Stimulated activated CD8-positive, alpha-beta memory T cell treated with anti-CD3 and anti-CD28 coated beads, Interleukin-2, amount 100 ng/mL, for 48 hours (primary cell): ENCODE measurements at regions not wholly inside any gene's neighbourhood (a gene's known extent, or its start where the extent isn't known, plus 50 kb on each side); places are given as distances from the start of the nearest gene placed in this dataset.
"Not testable (repeated sequence)": the region's sequence is repeated elsewhere in the genome, so short reads cannot be mapped to it uniquely, and the experiment has no call there.

Experiments used
- DNase-seq, 2 donors: peaks; one replicate each; pipeline ENCODE4 v3.0.0-alpha.2; 2020; ENCODE audit warnings: low read depth in 2 of 2

GRCh38 chr2:17362956-17363355, 155.3 kb downstream of the RAD51AP2 start:
- no peak for DNase-seq

GRCh38 chr2:17355608-17356329, 162.5 kb downstream of the RAD51AP2 start:
- no peak for DNase-seq

- no peak for DNase-seq
These were observed 165.0 kb downstream of the RAD51AP2 start for GRCh38 chr2:17353263-17353662.

GRCh38 chr2:17342692-17343091, 175.5 kb downstream of the RAD51AP2 start:
- DNase-seq: not testable (repeated sequence)

GRCh38 chr2:17337507-17337906, 180.7 kb downstream of the RAD51AP2 start:
- DNase-seq: no peak

DNA sequence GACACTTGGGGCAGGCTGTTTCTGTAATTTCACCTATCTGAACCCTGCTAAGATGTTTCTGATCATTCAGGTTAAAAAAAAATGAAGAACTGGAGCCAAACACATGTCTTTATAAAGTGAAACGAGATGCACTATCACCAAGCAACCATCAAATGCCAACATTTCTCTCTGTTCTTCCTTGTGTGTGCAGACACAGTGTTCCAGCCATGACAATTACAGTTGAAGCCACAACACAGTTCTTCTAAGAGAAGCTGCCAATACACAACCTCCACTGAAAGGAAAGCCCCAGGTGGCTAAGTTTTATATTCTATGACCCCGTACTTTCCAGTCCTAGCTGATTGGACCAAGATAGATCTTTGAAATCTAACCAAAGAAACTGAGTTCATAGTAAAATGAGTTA, 181.8 kb downstream of the RAD51AP2 start:
- DNase-seq: no peak

- DNase-seq: no peak
These were observed 183.9 kb downstream of the RAD51AP2 start for GRCh38 chr2:17334300-17334699.

DNA sequence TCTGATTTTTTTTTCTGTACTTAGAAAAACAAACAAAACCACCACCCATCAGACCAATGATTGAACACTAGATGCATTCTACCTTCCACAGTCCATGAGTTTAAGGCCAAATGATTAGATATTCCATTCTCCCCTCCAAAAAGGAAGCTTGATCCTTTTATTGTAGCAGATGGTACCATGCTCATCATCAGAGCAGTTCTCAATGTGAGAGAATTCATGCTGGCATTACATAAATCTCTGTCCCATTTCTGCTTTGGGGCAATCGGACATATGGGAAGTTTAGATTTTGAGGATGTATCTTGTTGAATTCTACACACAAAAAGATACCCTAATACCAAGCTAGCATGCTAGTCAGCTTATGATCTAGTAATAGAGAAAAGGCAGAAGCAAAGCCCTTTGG, 186.6 kb downstream of the RAD51AP2 start:
- DNase-seq: no peak

DNA sequence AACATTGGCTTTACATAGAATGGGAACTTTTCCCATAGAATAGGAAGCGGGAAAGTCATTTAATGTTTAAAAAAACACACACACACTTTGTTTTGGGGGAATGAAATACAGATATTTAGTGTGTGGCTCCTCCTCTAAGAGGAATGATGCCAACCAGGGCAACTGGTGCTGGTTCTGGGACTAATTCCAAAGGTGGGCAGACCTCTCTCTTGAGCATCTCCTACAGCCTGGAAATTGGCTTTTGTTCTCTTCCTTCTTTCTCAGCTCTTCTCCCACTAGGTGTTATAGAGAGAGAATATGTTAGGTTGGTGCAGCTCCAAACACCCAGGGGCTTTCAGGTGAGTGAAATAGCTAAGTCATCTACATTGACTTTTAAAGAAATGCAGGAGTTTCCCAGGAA, 190.1 kb downstream of the RAD51AP2 start:
- no peak for DNase-seq

- DNase-seq: no peak
These were observed 190.6 kb downstream of the RAD51AP2 start for GRCh38 chr2:17327649-17328048.

DNA sequence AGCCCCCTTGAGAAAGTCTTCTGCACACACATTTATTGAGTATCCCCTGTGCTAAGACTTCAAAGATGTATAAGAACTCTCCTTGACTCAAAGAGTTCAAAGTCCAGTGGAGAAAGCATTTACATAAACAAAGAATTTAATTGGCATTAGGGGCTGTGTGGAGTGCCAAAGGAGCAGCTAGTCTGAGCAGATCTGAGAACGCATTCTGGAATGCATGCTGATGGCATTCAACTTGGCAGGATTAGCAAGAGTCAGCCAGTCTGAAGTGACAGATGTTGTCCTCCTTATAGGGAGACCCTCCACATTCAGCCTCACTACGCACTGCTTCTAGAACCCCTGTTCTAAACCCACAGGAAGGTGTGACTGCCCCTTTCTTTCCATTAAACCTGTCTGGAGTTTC, 191.5 kb downstream of the RAD51AP2 start:
- no peak for DNase-seq

- no peak for DNase-seq
These were observed 194.5 kb downstream of the RAD51AP2 start for GRCh38 chr2:17323697-17324096.

DNA sequence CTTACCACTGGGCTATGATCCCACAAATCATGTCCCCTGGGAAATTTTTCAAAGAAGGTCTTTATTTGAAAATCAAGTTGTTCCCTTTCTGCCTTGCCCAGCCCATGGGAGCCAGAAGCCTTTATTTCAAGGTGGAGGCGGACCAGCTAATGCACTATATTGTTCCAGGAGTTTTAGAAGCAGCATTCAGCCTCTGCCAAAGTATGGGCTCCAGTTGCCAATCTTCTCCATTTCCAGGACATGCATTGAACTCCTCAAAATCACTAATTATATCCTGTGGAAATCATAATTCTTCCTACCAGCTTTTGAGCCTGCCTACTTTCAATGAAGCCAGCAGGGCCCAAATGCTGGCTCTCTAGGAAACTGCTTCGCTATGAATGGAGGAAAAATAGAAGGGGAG, 195.8 kb downstream of the RAD51AP2 start:
- no peak for DNase-seq

- DNase-seq: no peak
These were observed 199.2 kb downstream of the RAD51AP2 start for GRCh38 chr2:17319090-17319489.

DNA sequence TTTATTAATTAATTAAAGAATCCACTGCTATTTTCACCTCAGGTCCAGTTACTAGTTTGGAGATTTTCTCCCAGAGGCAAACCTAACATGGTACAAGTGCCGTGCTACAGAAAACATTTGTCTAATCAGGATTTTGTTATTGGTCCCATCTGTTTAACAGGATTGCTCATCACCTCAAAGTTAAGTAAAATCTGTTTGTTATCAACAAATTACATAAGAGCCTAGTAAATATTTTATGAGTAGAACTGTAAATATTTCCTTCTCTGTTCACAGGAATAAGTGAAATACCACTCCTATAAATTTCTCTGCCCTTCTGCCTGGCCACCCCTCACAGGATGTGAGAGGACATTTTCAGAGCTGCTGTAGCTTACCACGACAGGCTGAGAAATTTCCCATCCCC, 200.2 kb downstream of the RAD51AP2 start:
- DNase-seq: no peak

DNA sequence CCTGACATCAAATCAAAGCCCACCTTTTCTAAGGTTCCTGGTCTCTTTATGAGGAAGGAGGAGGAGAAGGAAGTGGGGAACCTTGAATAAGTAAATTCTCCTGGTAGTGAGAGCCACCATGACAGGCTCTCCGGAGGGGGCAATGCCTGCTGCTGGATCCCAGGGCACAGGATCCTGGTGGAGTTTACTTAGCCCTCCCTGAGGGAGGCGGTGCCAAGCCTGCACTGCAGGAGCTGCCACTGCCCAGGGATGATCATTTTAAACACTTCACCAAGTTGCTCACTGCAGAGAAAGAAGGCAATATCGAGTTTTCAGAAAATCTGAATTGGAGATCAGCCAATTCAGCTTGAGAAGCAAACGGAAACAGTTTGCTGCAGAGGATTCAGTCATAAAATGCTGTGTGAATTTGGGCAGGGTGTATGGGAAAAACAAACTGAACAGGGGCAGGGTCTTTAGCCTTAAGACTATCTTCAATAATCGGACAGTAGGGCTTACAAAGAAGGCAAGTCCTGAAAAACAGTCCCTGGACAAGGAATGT, 200.7 kb downstream of the RAD51AP2 start:
- no peak for DNase-seq

DNA sequence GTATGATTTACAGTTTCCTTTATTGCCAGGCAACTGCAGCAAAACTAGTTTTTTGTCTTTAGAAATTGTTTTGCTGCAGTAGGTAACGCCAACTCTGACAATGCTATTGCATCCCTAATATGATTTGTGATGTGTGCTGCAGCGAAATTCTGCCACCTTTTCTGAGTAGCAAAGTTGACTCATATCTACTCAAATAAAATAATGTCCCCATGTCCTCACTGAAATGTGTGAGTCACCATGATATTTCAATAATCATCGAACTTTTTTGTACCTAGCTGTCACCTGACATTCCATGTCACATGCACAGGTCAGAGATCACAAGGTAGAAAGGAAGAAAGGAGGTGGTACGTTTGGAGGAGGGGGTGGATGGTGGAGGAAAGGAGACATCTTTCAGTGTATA, 205.0 kb downstream of the RAD51AP2 start:
- no peak for DNase-seq

DNA sequence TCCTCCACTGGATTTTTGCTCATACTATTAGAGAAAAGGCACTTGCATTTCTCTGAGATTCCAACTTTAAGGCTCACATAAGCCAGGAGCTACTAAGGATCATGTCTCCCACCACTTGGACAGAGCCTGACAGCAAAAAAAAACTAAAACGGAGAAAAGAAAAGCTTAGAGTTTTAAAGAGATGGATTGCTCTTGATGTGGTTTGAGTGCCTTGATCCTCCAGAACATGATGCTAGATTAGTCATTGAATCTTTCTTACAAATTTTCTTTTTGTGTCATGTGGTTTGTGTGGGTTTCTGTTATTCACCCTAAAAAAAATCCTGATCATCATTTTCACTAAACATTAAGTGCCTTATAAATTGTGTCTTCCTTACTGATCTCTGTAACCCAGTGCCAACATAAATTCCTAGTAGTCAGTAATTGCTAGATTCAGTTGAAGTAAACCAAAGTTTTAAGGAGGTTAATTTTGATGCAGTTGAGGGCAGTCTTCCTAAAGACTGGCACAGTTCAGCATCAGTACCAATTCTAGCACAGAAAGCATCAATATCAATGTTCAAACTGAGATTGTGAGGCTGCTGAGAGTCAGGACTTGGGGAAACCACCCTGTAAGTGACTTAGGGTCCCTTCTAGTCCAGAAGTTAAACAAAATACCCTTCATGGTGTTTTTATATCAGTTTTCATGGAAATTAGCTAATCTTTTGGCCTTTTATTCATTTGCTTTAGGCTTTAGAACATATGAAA, 206.3 kb downstream of the RAD51AP2 start:
- no peak for DNase-seq

DNA sequence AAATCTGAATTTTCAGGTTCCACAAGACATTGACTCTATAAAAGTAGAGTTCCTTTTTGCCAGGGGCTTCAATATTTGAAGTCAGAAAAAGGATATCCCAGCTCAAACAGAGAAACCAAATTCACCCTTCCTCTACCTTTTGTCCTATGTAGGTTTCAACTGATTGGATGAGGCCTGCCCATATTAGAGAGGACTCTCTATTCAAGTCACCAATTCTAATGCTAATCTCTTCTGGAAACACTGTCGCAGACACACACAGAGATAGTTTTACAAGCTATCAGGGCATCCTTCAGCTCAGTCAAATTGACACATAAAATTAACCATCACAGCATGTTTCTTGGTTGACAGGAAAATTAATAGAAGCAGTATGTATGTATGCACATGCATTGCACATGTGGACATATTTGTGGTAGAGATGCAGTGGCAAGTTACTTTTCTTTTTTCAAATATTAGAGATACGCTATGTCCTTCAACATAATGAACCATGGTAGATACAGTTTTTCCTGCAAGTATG, 207.1 kb downstream of the RAD51AP2 start:
- DNase-seq: no peak

DNA sequence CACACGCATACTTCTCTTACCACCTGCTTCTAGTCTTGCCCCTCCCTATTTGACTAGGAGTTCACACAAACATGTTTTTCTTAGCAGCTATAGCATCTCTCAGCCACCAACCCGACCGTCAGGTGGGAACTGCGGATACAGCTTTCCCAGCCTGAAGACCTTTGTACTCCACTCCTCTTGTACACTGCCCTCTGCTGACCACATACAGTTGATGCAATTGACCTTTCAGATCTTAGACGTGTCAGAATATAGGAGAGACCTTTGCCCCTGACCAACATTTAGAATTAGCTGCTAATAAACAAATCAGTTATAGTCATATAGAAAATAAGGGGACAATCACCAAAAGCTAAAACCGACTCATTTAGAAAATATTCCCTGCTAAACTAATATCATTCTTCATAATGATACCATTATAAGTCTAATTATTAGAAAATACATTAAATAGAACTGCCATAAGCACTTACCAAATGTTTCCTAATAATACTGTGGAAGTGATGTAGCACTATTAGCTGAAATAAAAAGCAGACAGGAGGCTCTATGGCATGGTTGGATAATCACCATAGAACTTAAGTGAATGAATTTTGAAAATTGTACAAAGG, 208.4 kb downstream of the RAD51AP2 start:
- DNase-seq: no peak

DNA sequence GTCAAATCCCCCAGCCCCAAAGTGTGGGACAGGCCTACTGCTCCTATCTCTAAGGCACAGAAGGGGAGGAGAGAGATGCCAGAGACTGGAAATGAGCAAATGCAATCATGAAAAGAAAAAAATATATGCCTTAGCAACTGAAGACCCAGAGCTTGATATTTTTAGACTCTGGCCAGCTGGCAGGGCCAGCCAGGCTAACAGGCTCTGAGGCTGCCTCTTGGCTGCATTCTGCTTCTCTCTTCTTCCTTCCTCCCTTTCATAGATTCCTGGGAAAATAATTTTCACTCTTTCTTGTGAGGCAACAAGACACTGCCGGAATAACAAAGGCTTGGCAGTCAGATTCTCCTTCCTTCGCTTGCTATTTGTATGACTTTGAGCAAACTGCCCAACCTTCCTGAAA, 209.1 kb downstream of the RAD51AP2 start:
- no peak for DNase-seq

DNA sequence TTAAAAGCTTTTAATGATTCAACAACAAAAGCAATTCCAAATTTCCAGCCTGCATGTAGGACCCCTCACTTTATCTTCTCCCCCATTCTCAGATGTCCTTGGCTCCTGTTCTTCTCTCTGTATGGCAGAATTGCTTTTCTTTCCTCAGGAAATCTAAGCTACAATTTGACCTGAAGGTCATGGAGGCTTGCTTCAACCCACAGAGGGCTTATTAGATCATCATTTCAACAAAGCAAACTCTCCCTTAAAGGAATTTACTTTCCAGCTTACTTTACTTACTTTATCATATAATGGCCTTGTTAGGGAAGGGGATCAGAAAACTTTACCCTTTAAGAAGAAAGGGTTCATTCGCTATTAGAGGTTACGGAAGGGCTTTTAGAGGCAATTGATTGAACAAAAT, 211.5 kb downstream of the RAD51AP2 start:
- DNase-seq: no peak

DNA sequence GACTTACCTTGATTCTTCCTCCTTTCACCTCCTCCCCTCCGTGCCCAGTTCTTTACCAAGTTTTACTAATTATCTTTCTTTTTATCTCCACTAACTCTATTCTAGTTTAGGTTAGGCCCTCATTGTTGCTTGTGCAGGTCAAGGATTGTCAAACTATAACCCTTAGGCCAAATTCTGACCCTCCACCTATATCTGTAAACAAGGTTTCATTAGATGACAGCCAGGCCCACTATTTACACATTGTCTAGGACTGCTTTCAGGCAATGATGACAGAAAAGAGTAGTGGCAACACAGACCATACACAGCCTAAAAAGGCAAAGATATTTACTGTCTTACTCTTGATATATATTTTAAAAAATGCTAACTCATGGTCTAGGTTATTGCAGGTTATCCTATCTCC, 212.0 kb downstream of the RAD51AP2 start:
- DNase-seq: no peak
